Smooth muscle cell (in vitro differentiated cells): ENCODE measurements at regions not wholly inside any gene's neighbourhood (a gene's known extent, or its start where the extent isn't known, plus 50 kb on each side); places are given as distances from the start of the nearest gene placed in this dataset.

Experiments
- DNase-seq: peaks from one replicate; lab custom pipeline; 2025; ENCODE audit not compliant: unreplicated experiment; lab: John Stamatoyannopoulos, UW
- H2AFZ ChIP-seq: fragments of 200-600 bp; sonication (generic); 2 replicates; pipeline ENCODE4 v1.6.0; 2016; ENCODE audit warnings: antibody characterized with exemption, low read depth, mild to moderate bottlenecking
- H3F3A ChIP-seq: fragments of 200-600 bp; sonication (generic); 2 replicates; pipeline ENCODE4 v1.6.0; 2017; ENCODE audit warnings: antibody characterized with exemption, low read depth
- H3K27ac ChIP-seq: fragments of 200-600 bp; sonication (generic); 2 replicates; pipeline ENCODE4 v1.5.1; 2016; ENCODE audit warnings: low read depth, mild to moderate bottlenecking
- H3K27me3 ChIP-seq: fragments of 200-600 bp; sonication (generic); 2 replicates; pipeline ENCODE4 v1.6.1; 2016; ENCODE audit warnings: low read depth, mild to moderate bottlenecking
- H3K36me3 ChIP-seq: fragments of 200-600 bp; sonication (generic); 2 replicates; pipeline ENCODE4 v1.5.1; 2016; ENCODE audit warnings: low read depth
- H3K4me1 ChIP-seq: fragments of 200-600 bp; sonication (generic); 2 replicates; pipeline ENCODE4 v1.5.1; 2016; ENCODE audit warnings: low read depth
- H3K4me2 ChIP-seq: fragments of 200-600 bp; sonication (generic); 2 replicates; pipeline ENCODE4 v1.6.0; 2016; ENCODE audit warnings: mild to moderate bottlenecking
- H3K4me3 ChIP-seq: fragments of 200-600 bp; sonication (generic); 2 replicates; pipeline ENCODE4 v1.5.1; 2016; ENCODE audit warnings: mild to moderate bottlenecking
- H3K79me2 ChIP-seq: fragments of 200-600 bp; sonication (generic); 2 replicates; pipeline ENCODE4 v1.6.0; 2016; ENCODE audit warnings: low read depth, mild to moderate bottlenecking
- H3K9ac ChIP-seq: fragments of 200-600 bp; sonication (generic); 2 replicates; pipeline ENCODE4 v1.6.0; 2016; ENCODE audit warnings: low read depth
- H3K9me3 ChIP-seq: fragments of 200-600 bp; sonication (generic); replicated peaks from 2 replicates; pipeline ENCODE4 v1.5.1; 2016; ENCODE audit warnings: low read depth
- H4K20me1 ChIP-seq: fragments of 200-600 bp; sonication (generic); 2 replicates; pipeline ENCODE4 v1.6.0; 2016; ENCODE audit warnings: low read depth
- CTCF ChIP-seq: fragments of 200-600 bp; sonication (generic); IDR thresholded peaks from 2 replicates; pipeline ENCODE4 v1.5.1; 2017; ENCODE audit warnings: borderline replicate concordance, mild to moderate bottlenecking, antibody characterized with exemption; ENCODE audit not compliant: insufficient read depth, poor library complexity, severe bottlenecking
- WGBS: methylation state at CpG from one replicate; pipeline ENCODE4 v1.1.7; 2016; ENCODE audit warnings: low lambda C conversion rate; 5-methylcytosine and 5-hydroxymethylcytosine counted together

- Histone ChIP-seq H3K27me3 (no peaks in the 10 kb centered on the region), H3K36me3 (no peaks in the 10 kb centered on the region), H3K9ac (no peak overlapping the region), H3F3A (no peaks in the 10 kb centered on the region), H3K4me1 (no peaks in the 10 kb centered on the region), H3K27ac (no peak overlapping the region), H3K79me2 (no peaks in the 10 kb centered on the region), H3K4me2 (no peak overlapping the region), H3K9me3 (no peaks in the 10 kb centered on the region), H2AFZ (no peak overlapping the region), H3K4me3 (no peak overlapping the region), H4K20me1 (no peaks in the 10 kb centered on the region)
- DNase-seq: no peak
- no peak for TF ChIP-seq CTCF
- WGBS: 97% methylated on average over 7 of the region's 7 CpGs
Observed at GRCh38 chr12:63389211-63389610, 238.2 kb upstream of the AVPR1A start.

- 83% methylated on average over 4 of the region's 4 CpGs for WGBS
- no peak overlapping the region for H3K27ac ChIP-seq
- H3K4me1 ChIP-seq: no peaks in the 10 kb centered on the region
- no peaks in the 10 kb centered on the region for H3F3A ChIP-seq
- H4K20me1 ChIP-seq: no peaks in the 10 kb centered on the region
- H2AFZ ChIP-seq: no peak overlapping the region
- DNase-seq: no peak
- no peak overlapping the region for H3K9ac ChIP-seq
- no peak for TF ChIP-seq CTCF
- H3K36me3 ChIP-seq: no peaks in the 10 kb centered on the region
- no peaks in the 10 kb centered on the region for H3K79me2 ChIP-seq
- no peaks in the 10 kb centered on the region for H3K9me3 ChIP-seq
- no peak overlapping the region for H3K4me3 ChIP-seq
- no peak overlapping the region for H3K4me2 ChIP-seq
- no peaks in the 10 kb centered on the region for H3K27me3 ChIP-seq
Observed at GRCh38 chr12:63387771-63388170, 236.8 kb upstream of the AVPR1A start.

GRCh38 chr12:63382930-63383329, 231.9 kb upstream of the AVPR1A start:
- no peaks in the 10 kb centered on the region for H3K36me3 ChIP-seq
- DNase-seq: no peak
- H3K4me3 ChIP-seq: no peak overlapping the region
- no peaks in the 10 kb centered on the region for H3K79me2 ChIP-seq
- no peaks in the 10 kb centered on the region for H3K4me1 ChIP-seq
- H3K9ac ChIP-seq: no peak overlapping the region
- H2AFZ ChIP-seq: no peak overlapping the region
- no peaks in the 10 kb centered on the region for H3F3A ChIP-seq
- no peaks in the 10 kb centered on the region for H4K20me1 ChIP-seq
- no peaks in the 10 kb centered on the region for H3K27me3 ChIP-seq
- H3K4me2 ChIP-seq: no peak overlapping the region
- H3K27ac ChIP-seq: no peak overlapping the region
- TF ChIP-seq CTCF: no peak
- H3K9me3 ChIP-seq: no peaks in the 10 kb centered on the region

- Histone ChIP-seq H3K9me3 (no peaks in the 10 kb centered on the region), H3K4me2 (no peak overlapping the region), H4K20me1 (no peaks in the 10 kb centered on the region), H2AFZ (no peak overlapping the region), H3K27ac (no peak overlapping the region), H3K79me2 (no peaks in the 10 kb centered on the region), H3K9ac (no peak overlapping the region), H3K36me3 (no peaks in the 10 kb centered on the region), H3K27me3 (no peaks in the 10 kb centered on the region), H3K4me1 (no peaks in the 10 kb centered on the region), H3F3A (no peaks in the 10 kb centered on the region), H3K4me3 (no peak overlapping the region)
- TF ChIP-seq CTCF: no peak
- 94% methylated on average over 1 of the region's 1 CpG for WGBS
- DNase-seq: no peak
Observed at GRCh38 chr12:63362791-63363190, 211.8 kb upstream of the AVPR1A start.
